ENCODE measurements at regions not wholly inside any gene's neighbourhood (a gene's known extent, or its start where the extent isn't known, plus 50 kb on each side); places are given as distances from the start of the nearest gene placed in this dataset.

GRCh38 chr13:59474696-59475095, 689.0 kb downstream of the DIAPH3 start:
- DNase-seq (ENCODE audit: low read depth): no peak
- no peak overlapping the region for H3K4me3 ChIP-seq (ENCODE audit: low read depth, low read length)
- TF ChIP-seq CTCF (IDR thresholded peaks at IDR 0.05; ENCODE audit: control insufficient read depth, extremely low read depth, insufficient read depth): no peak

GRCh38 chr13:59475911-59476310, 687.8 kb downstream of the DIAPH3 start:
- H3K4me3 ChIP-seq (ENCODE audit: low read depth, low read length): no peak overlapping the region
- no peak for DNase-seq (ENCODE audit: low read depth)
- no peak for TF ChIP-seq CTCF (IDR thresholded peaks at IDR 0.05; ENCODE audit: control insufficient read depth, extremely low read depth, insufficient read depth)

- no peak overlapping the region for H3K4me3 ChIP-seq (ENCODE audit: low read depth, low read length)
- no peak for DNase-seq (ENCODE audit: low read depth)
- TF ChIP-seq CTCF (IDR thresholded peaks at IDR 0.05; ENCODE audit: control insufficient read depth, extremely low read depth, insufficient read depth): no peak
Observed at GRCh38 chr13:59476366-59476765, 687.4 kb downstream of the DIAPH3 start.

GRCh38 chr13:59477011-59477410, 686.7 kb downstream of the DIAPH3 start:
- no peak overlapping the region for H3K4me3 ChIP-seq (ENCODE audit: low read depth, low read length)
- no peak for DNase-seq (ENCODE audit: low read depth)
- TF ChIP-seq CTCF (IDR thresholded peaks at IDR 0.05; ENCODE audit: control insufficient read depth, extremely low read depth, insufficient read depth): no peak; the same call in 1 of the 2 replicates

GRCh38 chr13:59478908-59479307, 684.8 kb downstream of the DIAPH3 start:
- no peak for DNase-seq (ENCODE audit: low read depth)
- H3K4me3 ChIP-seq (ENCODE audit: low read depth, low read length): no peak overlapping the region
- TF ChIP-seq CTCF (IDR thresholded peaks at IDR 0.05; ENCODE audit: control insufficient read depth, extremely low read depth, insufficient read depth): no peak

GRCh38 chr13:59479629-59480028, 684.1 kb downstream of the DIAPH3 start:
- no peak overlapping the region for H3K4me3 ChIP-seq (ENCODE audit: low read depth, low read length)
- no peak for DNase-seq (ENCODE audit: low read depth)
- TF ChIP-seq CTCF (IDR thresholded peaks at IDR 0.05; ENCODE audit: control insufficient read depth, extremely low read depth, insufficient read depth): no peak

GRCh38 chr13:59480396-59481259, 683.1 kb downstream of the DIAPH3 start:
- H3K4me3 ChIP-seq (ENCODE audit: low read depth, low read length): no peak overlapping the region
- no peak for TF ChIP-seq CTCF (IDR thresholded peaks at IDR 0.05; ENCODE audit: control insufficient read depth, extremely low read depth, insufficient read depth)
- no peak for DNase-seq (ENCODE audit: low read depth)

Data from LNCaP clone FGC (cell line).